ENCODE measurements at regions not wholly inside any gene's neighbourhood (a gene's known extent, or its start where the extent isn't known, plus 50 kb on each side); places are given as distances from the start of the nearest gene placed in this dataset.

DNA sequence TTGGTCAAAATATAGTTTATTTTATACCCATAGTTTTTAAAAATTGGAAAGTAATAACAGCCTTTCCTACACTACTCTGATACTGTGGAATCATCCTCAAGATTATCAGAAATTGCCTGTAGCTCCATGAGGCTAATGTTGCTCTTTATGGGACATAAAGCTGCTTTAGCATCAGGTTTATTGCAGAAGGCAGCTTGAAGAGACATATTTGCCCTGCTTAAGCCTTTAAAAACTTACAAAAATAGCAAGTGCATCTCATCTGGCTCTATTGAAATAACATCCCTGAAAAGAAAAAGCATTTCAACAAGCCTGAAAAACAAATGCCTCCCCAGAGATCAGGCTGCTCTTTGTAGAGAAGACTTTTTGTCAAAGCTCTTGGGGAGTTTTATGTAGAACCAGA is 142.9 kb upstream of the MON1B start:
- no peak for TF ChIP-seq GATA2 (IDR thresholded peaks at IDR 0.05; ENCODE audit: low read depth, low read length)
- TF ChIP-seq GATA3 (IDR thresholded peaks at IDR 0.05; ENCODE audit: low read depth, low read length) = no peak
